ENCODE measurements at regions not wholly inside any gene's neighbourhood (a gene's known extent, or its start where the extent isn't known, plus 50 kb on each side); places are given as distances from the start of the nearest gene placed in this dataset.

DNA sequence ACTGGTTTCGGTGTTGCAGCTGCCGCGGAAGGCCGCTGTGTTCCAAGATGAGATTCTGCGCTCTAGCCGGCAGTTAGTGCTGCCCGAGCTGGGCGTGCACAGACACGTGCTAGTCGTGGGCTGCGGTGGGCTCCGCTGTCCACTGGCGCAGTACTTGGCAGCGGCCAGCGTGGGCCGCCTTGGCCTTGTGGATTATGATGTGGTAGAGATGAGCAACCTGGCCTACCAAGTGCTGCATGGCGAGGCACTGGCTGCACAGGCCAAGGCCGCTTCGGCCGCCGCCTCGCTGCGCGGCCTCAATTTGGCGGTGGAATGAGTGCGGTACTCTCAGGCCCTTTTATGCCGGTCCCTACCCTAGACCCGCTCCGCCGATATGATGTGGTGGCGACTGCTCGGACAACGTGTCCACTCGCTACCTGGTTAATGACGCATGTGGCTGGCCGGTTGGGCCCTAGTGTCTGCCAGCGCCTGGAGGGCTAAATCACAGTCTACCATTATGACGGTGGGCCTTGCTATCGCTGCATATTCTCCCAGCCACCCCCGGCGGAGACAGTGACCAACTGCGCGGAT is 102.2 kb downstream of the SNAPC1 start:
- ATAC-seq, result no peak
- no peaks in the 10 kb centered on the region for H3K27me3 ChIP-seq
- H3K4me1 ChIP-seq, result no peaks in the 10 kb centered on the region
- intact Hi-C loops (cut with DNase I), result no loop called here
- H3K9me3 ChIP-seq, result no peaks in the 10 kb centered on the region
- no peak overlapping the region for H3K4me3 ChIP-seq
- DNase-seq, result no peak
- WGBS, 2 donors, result 87 to 92% methylated on average over 42 to 43 of the region's 43 CpGs
- no peak overlapping the region for H3K27ac ChIP-seq
- H3K36me3 ChIP-seq, result no peaks in the 10 kb centered on the region
- TF ChIP-seq, protein P1, sequence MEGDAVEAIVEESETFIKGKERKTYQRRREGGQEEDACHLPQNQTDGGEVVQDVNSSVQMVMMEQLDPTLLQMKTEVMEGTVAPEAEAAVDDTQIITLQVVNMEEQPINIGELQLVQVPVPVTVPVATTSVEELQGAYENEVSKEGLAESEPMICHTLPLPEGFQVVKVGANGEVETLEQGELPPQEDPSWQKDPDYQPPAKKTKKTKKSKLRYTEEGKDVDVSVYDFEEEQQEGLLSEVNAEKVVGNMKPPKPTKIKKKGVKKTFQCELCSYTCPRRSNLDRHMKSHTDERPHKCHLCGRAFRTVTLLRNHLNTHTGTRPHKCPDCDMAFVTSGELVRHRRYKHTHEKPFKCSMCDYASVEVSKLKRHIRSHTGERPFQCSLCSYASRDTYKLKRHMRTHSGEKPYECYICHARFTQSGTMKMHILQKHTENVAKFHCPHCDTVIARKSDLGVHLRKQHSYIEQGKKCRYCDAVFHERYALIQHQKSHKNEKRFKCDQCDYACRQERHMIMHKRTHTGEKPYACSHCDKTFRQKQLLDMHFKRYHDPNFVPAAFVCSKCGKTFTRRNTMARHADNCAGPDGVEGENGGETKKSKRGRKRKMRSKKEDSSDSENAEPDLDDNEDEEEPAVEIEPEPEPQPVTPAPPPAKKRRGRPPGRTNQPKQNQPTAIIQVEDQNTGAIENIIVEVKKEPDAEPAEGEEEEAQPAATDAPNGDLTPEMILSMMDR (IDR thresholded peaks at IDR 0.05), result no peak

DNA sequence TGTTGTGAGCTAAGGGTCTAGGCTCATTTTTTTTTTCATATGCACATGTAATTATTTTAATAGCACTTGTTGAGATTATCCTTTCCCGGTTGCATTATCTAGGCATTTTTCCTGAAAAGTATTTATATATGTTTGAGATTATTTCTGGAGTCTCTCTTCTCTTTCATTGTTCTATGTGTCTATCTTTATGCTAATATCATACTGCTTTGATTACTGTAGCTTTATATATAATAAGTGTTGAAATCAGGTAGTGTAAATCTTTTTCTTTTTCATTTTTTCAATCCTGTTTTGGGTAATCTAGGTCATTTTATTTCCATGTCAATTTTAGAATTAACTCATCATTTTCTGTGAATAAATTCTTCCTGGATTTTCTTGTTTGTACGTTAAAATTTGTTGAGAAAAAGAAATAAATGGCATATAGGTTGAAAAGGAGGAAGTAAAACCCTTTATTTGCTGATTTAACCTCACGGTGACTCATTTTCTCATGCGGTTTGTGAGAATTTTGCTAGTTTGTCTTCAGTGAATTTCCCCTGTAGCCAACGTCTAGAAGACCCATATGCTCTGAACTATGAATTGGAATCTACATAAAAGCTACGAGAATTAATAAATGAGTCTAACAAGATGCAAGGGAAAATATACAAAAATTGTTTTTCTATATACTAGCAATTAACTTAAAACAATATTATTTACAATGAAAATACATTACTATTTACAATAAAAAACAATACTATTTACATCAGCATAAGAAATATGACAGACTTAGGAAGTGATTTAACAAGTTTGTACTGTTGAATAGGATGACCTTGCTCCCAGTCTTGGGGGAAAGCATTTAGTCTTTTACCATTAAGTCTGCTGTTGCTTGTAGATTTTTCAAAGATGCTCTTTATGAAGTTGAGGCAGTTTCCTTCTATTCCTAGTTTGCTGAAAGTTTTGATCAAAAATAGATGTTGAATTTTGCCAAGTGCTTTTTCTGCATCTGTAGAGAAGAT is 105.0 kb downstream of the SNAPC1 start:
- intact Hi-C loops (cut with DNase I), result no loop called here
- Histone ChIP-seq H3K27ac (no peak overlapping the region), H3K4me3 (no peak overlapping the region), H3K4me1 (no peaks in the 10 kb centered on the region), H3K27me3 (peaks cover 0 to 5% (median 0%) of the 10 kb centered on the region in 7 donors), H3K36me3 (no peaks in the 10 kb centered on the region), H3K9me3 (peaks cover 0 to 18% (median 0%) of the 10 kb centered on the region in 11 donors)
- DNase-seq, result no peak
- TF ChIP-seq, protein P1 (IDR thresholded peaks at IDR 0.05), result no peak
- ATAC-seq, result no peak
- WGBS, 2 donors, result 65 to 80% methylated on average over 6 of the region's 6 CpGs

DNA sequence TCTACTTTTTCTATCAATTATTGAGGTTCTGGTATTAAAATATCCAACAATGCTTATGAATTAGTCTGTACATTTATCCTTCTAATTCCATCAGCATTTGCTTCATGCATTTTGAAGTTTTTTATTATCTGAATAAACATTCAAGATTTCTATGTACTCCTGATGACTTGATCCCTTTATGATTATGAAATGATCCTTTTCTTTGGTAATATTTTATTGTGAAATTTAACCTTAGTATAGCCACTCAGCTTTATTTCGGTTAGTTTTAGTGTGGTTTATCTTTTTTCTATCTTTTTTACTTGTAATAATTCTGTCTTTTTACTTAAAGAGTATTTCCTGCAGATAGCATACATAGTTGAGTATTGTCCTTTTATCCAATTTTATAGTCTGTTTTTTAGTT is 106.6 kb downstream of the SNAPC1 start:
- H3K9me3 ChIP-seq, result peaks cover 0 to 18% (median 0%) of the 10 kb centered on the region in 11 donors
- no peak overlapping the region for H3K27ac ChIP-seq
- ATAC-seq (no peak), DNase-seq (no peak)
- TF ChIP-seq, protein P1 (IDR thresholded peaks at IDR 0.05), result no peak
- peaks cover 0 to 9% (median 0%) of the 10 kb centered on the region in 7 donors for H3K27me3 ChIP-seq
- intact Hi-C loops (cut with DNase I), result no loop called here
- no peaks in the 10 kb centered on the region for H3K36me3 ChIP-seq
- WGBS, 2 donors, result 87 to 90% methylated on average over 1 of the region's 1 CpG
- no peak overlapping the region for H3K4me3 ChIP-seq
- H3K4me1 ChIP-seq, result no peaks in the 10 kb centered on the region

DNA sequence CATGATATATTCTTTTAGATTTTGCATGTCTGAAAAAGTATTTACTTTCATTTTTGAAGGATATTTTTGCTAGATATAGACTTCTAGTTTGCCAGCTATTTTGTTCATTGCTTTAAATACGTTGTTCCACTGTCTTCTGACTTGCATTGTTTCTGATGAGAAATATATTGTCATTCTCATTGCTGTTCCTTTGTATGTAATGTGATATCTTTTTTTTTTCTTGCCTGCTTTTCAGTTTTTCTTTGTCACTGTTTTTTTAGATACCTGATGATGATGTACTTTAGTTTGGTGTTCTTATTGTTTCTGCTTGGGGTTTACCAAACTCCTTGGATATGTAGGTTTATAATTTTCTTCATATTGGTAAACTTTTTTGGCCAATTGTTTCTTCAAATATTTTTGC is 107.9 kb downstream of the SNAPC1 start:
- DNase-seq, result no peak
- Histone ChIP-seq H3K27me3 (peaks cover 0 to 12% (median 0%) of the 10 kb centered on the region in 7 donors), H3K9me3 (peaks cover 0 to 18% (median 0%) of the 10 kb centered on the region in 11 donors), H3K4me1 (no peaks in the 10 kb centered on the region), H3K4me3 (no peak overlapping the region), H3K27ac (no peak overlapping the region), H3K36me3 (no peaks in the 10 kb centered on the region)
- TF ChIP-seq, protein P1 (IDR thresholded peaks at IDR 0.05), result no peak
- no peak for ATAC-seq
- 74 to 78% methylated on average over 1 of the region's 1 CpG for WGBS, 2 donors
- intact Hi-C loops (cut with DNase I), result no loop called here

Data from heart right ventricle (tissue), 16 donors.